ENCODE measurements at regions not wholly inside any gene's neighbourhood (a gene's known extent, or its start where the extent isn't known, plus 50 kb on each side); places are given as distances from the start of the nearest gene placed in this dataset.

DNA sequence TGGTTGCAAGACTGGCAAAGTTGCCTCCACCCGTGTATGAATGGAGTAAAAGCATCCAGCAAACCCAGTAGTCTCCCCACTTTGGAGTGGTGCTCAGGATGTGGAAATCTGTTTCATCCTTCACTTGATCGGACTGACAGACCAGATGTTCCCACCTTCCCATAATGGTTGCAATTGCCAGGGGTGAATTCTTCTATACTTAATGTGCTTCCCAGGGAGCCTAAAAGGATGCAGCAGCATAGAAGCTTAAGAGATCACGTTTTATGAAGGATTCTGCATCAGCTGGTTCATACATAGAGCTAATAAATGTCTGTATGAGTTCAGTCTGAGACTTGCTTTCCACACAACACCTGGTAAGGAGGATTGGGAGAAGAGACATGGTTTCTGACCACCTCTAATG, 198.8 kb upstream of the S1PR3 start:
- no peak for DNase-seq

DNA sequence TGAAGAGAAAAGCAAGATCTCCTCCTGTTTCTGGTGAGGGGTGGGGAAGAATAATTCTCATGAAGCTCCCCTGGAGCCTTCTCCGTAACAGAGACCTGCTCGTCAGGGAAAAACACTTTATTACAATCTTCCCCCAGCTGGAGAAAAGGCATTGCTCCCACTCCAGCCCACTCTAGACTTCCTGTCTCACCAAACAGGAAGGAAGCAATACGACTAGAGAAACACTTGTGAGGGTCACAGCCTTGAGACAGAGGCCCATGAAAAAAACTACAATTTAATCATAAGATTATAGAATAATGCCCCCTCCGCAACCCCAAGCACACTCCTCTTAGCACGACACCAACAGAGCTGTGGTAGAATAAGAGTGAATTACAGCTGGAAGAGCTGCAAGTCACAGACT, 197.2 kb upstream of the S1PR3 start:
- no peak for DNase-seq

DNA sequence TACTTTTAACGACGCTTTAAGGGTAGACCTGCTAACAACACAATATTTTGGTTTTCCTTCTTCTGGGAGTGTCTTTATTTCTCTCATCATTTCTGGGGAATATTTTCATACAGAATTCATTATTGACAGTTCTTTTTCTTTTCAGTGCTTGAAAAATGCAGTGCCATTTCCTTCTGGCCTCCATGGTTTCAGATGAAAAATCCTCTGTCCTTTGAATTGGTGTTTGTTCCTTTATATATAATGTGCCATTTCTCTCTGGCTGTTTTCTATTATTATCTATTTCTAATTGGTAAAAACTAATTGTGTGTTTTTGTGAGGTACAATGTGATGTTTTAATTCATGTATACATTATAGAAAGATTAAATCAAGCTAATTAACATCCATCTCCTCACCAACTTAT, 194.3 kb upstream of the S1PR3 start:
- DNase-seq: no peak

DNA sequence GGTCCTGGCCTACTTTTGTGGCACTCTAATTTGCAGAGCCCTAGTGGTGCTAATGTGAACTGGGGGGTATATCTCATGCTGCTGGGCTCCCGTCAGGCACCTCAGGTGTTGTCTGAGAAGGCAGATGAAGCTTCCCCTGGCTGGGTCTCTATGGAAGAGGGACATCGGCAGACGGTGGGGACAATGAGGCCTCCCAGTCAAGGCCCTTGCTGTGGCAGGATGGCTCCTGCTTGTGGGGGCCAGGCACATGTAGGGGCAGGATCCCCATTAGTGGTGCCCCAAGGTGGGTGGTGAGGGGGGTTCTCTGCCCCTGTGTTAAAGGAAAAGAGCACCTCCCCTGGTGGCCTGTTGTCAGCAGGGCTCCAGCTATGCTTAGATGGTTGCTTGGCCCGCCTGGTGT, 192.8 kb upstream of the S1PR3 start:
- DNase-seq: no peak

DNA sequence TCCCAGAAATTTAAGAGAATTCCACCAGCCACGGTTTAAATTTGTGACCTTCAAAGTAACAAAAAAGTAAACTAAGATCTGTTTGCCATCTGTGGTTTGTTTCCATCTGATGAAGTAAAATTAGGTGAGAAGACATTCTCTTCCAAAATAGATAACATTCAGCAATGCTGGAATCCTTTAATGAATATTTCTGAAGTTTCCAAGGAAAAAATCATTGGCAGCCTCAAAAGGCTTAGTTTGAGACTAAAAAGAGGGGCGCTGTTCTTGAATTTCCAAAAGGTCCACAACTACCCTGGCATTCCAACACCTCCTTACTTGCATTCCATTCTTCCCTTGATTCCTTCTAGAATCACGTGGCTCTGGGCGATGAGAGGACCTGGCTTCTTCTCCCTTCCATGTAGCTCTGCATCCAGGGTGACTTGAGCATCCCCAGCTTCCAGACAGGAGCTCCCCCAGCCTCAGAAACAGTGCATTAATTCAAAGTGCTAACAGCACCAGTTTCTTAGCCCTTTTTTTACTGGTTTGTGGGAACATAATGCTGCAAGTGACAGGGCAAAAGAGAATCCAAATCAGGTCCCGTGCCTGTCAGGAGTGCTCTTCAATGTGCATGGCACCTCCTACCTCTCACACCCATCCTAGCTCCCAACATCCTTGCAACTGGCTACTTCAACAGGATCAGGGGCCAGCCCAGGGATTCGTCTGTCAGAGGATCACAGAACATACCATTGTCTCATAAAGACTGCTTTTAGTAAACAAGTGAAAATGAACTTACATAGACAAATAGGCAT, 191.5 kb upstream of the S1PR3 start:
- no peak for DNase-seq

DNA sequence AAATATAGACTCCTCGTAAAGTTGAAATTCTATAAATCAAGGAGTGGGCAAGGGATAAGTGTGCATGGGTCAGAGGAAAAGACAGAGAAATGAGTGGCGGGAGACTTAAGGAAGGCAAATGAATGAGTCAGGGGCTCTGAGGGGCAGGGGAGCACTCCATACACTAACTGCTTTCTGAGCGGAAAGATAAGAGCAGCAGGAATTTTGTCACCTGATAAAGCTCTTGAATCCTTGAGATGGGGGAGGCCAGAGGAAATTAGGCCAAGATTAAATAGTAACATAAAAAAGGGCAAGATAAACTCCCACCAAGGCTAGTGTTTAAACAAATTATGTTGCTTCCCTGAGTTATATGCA, 191.0 kb upstream of the S1PR3 start:
- no peak for DNase-seq

DNA sequence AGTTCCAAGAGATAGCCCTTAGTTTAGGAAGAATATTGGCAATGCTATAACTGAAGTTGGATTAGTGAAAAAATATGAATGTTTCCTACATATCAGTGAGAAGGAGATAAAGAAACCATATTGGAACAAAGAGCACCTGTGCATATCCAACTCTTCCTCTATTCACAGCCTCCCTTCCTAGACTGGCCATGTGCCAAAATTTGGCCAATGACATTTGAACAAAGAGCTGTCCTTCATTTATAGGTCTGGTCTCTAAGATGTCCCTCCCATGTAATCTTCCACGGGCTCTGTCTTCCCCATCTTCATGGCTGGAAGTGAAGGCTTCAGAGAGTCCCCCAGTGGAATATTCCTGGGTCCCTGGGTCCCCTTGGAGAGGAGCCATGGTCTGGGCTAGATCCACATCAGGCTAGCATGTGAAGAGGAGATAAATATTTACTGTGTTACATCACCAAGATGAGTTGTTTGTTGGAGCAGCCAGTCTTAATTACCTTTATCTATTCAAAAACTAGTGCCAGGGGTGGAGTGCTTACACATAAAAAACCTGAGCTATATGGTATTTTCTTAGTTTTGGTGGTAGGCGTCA, 190.0 kb upstream of the S1PR3 start:
- no peak for DNase-seq

DNA sequence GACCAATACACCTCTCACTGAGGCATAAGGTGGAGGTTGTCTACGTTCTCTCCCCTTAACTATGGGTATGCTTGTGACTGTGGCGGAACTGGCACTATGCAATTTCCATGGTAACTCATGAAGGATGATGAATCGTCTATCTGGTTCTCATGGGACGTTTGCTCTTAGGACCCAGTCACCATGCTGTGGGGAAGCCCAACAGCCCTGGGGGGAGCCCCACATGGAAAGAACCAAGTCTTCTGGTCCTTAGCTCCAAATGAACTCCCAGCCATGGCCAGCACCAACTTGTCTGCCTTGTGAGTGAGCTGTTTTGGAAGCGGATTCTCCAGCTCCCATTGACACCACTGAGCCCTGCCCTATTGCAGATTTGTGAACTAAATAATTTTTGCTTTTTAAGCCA, 188.7 kb upstream of the S1PR3 start:
- no peak for DNase-seq

DNA sequence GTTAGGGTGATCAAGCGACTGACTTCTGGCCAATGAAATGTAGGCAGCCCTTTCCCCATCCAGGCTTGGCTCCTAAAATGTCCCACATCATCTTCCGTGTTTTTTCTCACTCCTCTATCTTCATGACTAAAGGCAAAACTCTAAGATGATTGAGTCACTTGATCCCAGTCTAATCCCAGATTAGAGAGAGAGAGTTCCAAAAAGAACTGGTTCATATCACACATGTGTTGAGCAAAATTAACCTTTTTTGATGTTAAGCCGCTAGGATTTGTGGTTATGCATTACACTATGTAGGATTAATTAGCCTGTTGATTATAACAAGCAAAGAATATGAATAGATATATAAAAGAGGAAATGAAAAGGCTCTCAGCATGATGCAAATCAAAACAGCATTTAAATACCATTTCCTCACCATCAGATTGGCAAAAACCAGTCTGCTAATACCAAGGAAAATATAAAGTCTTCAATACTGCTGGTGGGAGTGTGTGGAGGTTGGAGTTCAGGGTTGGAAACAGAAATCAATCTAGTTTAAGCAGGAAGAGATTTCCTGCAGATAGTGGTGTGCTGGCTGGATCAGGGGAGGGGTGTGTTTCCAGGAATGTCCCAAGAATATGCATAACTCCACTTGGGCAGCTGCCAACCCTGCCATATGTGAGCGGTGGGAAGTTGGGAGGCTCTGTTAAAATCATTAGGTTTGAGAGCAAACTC, 187.6 kb upstream of the S1PR3 start:
- no peak for DNase-seq

DNA sequence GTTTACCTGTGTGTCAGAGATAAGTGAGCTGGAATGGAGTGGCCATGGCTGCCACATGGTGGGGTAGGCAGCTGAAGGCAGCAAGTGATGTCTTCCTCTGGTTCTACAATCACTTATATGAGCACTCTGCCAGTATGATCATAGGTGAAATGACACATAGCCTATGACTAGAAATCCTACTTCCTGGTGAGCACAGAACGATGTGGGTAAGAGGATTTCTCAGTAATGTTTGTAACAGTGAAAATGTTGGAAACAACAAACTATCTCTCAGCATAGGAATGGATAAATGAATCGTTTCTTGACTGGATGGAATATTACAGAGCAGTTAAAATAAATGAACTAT, 187.0 kb upstream of the S1PR3 start:
- DNase-seq: no peak

DNA sequence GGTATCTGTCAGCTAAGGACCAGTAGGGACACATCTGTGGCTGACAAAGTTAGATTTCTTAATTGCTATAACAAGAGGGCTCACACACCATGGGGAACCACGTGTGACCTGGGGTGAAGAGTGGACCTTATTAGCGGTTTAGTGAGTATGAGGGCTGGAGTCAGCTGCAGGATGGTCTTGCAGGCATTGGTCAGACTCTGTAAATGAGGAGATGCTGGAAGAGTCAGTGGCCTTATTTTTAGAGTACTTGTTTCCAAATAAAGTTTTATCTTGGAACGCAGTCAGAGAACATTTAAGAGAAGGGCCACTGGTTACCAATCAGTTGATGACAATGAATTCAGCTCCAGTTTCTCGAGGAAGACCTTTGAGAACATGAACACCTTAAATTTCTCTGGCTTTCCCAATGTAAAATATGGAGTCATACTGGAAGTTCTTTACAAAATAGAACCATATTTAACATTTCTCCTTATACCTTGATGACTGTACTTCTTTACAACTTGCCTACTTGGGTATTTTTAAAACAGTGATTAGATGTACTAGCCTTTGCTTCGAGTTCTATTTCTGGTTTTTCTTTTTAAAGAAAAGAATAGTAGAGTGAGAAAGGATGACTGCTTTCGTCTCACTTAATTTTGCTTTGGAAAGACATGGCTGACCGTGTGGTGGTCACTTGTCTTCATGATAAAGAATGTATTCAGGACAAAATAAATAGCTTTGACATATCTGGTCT, 185.9 kb upstream of the S1PR3 start:
- no peak for DNase-seq

DNA sequence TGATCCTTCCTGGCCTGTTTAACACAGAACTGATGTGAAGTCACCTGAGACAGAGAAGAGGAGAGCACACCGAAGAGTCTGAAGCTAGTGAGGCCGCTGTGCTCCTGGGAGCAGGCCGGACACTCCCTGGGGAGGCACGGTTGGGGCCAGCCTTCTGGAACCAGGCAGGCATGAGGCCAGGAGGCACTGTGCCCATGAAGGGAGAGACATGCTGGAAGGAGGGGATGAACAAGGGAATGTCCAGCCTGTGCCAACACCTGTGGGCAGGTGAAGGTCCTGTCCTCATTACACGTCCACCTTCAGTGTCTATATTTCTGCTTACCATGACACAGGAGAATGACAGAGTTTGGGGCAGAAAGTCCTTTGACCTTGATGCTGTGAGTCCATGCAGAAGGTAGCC, 183.8 kb upstream of the S1PR3 start:
- no peak for DNase-seq

DNA sequence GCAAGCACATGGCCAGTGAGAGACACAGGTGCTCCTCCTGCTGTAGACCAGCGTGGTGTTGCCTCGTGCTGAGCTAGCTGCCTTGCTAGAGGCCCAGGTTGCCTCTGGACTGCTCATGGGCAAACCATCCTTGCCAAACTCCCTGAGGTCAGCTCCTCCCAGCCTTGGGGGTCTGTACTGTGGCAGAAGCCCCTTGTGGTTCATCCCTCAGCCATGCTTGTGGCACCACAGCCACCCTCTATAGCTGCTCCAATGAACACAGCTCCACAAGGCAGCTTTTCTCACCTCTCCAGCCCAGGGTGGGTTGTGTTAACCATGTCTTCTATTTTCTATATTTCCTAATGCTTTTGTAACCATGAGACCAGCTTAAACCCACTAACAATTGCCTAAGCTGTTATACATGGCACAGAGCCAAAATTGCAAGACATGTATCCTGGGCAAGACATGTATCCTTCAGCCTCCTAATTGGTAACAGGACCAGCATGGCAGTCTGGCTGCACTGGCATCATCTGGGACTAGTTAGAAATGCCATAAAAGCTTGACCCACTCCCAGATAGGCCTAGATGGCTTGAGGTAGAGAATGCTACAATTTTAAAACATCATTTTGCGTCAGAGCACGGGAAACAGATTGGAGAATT, 183.1 kb upstream of the S1PR3 start:
- no peak for DNase-seq

DNA sequence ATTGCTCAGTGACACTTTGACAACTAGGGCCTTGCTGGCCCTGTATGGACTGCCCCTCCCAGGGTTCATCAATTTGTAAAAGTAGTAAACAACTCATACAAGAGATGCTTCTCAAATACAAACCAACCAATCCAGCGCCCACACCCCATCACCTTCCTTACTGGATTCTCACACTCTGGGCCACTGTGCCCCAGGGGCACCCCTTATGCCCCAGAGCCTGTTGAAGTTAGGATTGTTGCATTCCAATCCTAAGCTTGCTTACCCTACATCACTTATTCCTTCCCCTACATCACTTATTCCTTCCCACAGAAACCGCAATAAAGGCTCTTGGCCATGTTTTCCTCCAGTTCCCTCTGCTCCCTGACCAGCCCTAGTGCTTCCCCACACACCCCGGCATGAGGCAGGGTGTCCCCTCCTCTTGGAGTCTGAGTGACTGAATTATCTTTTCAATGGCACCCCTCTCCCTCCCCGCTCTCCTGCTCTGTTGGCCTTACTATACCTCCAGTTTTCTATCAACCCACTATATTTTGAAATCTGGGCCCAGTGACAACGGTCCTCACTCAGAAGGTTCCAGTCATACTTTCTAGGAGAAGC, 182.4 kb upstream of the S1PR3 start:
- no peak for DNase-seq

DNA sequence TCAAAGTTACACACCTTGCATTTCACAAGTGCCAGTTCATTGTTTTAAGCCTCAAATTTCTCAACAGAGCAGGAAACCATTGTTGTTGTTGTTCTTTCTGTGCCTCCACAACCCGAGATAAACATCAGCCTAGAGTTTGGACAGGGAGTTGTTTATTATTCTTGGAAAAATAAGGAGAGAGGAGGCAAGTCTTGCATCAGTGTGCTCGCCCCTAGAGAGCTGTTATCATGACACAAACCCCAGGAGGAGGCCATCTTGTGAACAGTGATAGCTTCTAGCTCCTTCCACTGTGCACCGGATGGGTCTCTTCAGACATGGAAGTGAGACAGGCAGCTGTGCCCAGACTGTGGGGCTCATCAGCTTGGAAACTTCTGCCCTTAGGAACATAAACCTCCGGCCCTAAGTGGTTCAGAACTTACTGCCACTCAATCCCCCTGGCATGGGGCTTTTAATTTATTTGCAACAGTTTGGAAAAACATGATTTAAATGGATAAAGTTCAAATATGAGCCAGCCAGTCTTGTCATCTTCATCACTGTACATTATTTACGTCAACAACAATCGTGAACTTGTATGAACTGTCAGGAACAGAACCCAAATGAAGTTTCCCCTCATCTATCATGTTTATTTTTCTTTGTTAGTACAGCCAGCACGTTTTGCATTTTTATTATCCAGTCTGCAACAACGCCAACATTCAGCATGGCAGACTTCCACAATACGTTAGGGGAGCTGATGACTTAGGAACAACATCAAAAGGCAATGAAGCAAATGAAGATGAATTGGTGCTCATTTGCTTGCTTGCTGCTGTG, 181.7 kb upstream of the S1PR3 start:
- DNase-seq: peak; percentile 91

DNA sequence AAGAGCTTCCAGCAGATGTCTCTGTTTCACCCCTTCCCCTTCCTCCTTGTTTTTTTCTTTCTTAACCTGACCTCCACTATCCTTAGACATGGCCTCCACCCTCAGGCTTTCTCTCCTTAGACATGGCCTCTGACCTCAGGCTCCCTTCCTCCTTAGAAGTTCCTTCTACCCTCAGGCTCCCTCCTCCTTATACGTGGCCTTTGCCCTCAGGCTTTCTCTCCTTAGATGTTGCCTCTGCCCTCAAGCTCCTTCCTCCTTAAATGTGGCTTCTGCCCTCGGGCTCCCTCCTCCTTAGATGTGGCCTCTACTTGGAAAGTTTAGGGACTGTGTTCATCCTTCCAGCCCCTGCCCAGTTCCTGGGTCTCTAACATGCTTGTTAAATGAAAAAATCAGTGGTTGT, 180.4 kb upstream of the S1PR3 start:
- no peak for DNase-seq

DNA sequence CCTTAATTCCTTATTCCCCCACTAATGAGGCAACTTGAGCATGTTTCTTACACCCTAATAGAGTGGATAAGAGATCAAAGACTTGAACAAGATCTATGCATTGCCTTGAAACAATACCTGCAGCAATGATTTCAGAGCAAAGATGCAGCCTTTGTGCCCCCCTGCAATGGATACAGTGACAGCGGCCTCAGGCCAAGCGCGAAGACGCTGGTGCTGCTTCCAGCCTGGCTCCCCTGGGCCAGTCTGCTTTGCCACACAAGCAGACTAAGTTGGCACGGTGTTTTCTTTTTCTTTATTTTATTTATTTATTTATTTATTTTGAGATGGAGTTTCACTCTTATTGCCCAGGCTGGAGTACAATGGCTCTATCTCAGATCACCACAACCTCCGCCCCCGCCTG, 179.8 kb upstream of the S1PR3 start:
- no peak for DNase-seq

DNA sequence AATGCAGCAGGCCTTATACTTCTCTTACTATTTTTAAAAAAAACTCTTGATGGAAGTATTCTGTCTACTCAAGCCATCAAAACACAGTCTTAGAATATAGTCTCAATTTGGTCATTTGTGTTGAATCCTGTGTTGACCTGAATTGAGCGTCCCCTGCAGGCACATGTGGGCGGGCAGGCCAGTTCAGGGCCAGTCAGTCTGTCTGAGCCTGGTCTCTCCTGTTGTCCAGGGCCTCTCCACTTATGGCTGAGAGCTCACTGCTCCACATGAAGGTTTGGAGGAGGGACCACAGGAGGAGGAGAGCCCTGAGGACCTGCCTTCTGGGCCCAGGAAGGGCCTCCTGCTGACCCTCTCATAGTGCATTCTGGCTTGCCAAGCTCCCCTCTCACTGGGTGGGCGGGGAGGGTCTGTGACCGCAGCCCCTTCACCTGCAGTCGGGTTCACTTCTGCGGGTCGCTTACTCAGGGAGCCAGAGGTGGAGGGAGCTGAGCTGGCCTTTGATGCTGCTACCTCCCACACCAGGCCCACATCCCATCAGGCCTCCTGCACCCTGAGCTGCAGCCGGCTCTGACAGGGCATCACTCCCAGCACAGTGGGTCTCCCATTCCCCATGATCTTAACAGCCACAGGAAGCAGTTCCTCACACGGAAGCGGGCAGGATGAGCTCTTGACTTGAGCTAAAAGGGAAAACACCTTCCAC, 178.2 kb upstream of the S1PR3 start:
- no peak for DNase-seq

DNA sequence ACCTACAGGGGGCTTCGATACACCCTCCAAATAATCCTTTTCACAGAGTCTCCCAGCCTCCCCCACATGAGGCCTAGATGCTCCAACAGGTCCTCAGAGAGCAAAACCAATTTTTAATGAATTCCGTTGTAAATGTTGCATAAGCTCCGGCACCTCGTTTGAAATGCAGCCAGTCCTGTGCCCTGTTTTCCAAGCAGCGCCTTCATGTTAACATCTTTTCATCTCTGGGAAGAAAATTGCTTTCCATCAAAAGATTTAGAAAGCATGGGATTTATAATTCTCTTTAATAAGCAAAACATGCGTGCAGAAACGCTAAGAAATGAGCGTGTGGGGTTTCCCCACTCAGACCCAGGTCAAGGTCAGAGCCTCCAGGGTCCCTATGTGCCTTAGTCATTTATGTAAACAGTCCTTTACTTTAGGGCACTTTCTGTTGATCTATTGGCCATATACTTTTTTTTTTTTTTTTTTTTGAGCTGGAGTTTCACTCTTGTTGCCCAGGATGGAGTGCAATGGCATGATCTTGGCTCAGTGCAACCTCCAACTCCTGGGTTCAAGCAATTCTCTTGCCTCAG, 177.5 kb upstream of the S1PR3 start:
- DNase-seq: no peak

DNA sequence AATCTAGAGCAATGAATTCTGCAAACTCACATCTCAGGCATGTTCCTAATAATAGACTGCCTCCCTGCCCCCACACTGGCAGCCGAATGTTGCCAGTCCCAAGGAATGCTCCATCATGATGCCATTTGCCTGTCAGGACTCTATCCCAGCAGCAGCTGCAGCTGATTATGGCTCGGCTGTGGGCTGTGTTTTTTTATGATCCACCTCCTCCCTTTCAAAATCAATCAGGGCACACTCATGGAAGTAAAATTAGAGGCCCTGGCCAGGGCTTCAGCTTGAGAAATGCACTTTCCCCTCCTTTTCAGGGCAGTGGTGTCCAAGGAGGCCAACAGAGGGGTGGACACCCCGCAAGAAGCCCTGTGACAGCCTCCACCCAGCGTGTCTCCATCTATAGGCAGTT, 176.7 kb upstream of the S1PR3 start:
- DNase-seq: no peak

Data from renal pelvis (tissue), 1 donor.